Erythroblast (primary cell): ENCODE measurements at regions not wholly inside any gene's neighbourhood (a gene's known extent, or its start where the extent isn't known, plus 50 kb on each side); places are given as distances from the start of the nearest gene placed in this dataset.
"Not testable (repeated sequence)": the region's sequence is repeated elsewhere in the genome, so short reads cannot be mapped to it uniquely, and the experiment has no call there.

Experiments used
- DNase-seq, 2 experiments: peaks; one replicate each; lab custom pipeline; 2025; lab: John Stamatoyannopoulos, UW
- GATA1 ChIP-seq: IDR thresholded peaks from 2 replicates; pipeline ENCODE4 v1.6.1; 2011; ENCODE audit warnings: low read depth, mild to moderate bottlenecking, control low read depth, low read length, moderate library complexity
- POLR2A ChIP-seq: IDR thresholded peaks from 2 replicates; pipeline ENCODE4 v1.6.1; 2011; ENCODE audit warnings: mild to moderate bottlenecking, low read length

DNA sequence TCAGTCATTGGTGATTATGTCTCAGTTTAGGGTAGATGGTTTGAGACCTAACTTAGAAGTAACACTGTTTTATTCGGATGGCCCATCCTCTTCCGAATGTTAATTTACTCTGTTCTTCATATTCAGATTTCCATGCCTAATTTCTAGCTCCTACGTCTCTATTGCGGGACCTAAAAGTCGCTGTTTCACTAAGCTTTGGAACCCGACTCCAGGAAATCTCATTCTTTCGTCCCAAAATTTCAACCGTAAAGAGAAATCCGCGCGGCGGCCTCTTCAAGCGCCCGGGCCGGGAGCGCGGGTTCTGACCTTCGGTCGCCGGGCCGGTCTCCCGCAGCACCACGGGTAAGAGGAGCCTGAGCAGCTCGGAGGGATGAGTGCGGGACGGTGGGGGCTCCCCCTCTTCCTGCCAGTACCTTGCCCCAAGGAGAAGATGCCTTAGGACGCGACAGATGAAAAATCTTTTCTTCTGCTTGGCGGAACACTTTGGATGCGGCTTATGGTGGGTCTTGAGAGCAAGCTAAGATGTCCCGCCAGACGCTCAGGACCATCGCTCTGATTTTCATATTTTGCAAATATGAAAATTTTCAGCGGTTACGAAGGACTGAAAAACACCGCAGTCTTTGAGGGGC lies 128.7 kb downstream of the PPIAL4G start:
- no peak for DNase-seq
- TF ChIP-seq POLR2A (no peak), GATA1 (no peak)

DNA sequence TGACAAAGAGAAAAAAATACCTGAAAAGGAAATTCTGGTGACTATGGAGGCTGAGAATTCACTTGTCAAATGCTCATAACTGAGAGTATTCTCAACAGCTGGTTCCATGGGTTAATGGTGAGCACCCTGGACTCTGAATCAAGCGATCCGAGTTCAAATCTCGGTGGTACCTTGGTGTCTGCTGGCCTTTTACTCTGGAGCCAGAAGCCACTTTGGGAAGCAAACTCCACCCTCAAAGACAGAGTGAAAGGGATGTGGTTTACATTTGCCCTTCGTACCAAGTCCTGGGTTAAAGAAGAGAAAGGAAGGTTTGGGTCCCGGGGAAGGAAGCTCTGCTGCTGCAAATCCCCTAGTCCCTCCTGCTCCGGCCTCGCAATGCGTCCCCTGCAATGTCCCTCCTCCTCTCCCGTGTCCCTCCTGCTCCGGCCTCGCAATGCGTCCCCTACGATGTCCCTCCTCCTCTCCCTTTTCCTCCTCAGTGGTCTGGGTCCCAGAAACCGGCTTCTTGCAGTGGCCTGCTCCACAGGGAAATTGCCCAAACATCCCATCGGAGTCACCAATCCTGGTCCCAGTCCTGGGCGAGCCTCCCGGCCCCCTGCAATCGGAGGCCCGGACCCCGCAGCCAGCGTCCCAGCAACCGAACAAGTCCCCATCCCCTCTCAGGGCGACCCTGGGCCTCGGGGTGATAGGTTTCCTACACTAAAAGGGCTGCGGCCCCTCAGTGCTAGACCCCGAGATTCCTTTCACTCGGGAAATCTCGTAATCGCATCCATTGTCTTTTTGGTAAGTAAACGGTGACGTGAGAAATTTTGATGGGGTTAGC lies 129.4 kb downstream of the PPIAL4G start:
- no peak for TF ChIP-seq POLR2A
- TF ChIP-seq GATA1: no peak
- no peak for DNase-seq

GRCh38 chr1:148352470-148353053 lies 130.5 kb downstream of the PPIAL4G start:
- TF ChIP-seq GATA1 (no peak), POLR2A (no peak)

DNA sequence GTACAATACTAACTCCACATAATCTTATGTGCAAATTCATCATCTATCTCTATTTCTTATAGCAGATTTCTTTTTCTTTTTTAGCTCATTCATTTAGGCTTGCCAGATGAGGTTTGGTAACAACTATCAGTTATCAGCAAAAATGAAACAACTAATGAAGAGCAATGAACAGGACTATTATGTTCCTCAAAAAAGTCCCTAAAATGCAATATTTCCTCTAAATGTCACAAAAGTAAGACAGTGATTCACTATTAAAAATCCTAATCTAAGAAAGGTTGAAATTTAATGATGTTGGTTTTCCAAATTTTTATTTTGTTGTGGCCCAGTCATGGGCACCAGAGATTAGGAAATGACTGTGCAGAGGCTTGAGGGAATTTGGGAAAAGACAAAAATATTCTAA lies 135.3 kb downstream of the PPIAL4G start:
- TF ChIP-seq POLR2A (no peak), GATA1 (no peak)
- DNase-seq: no peak

More at GRCh38 chr1:148352470-148353053, 130.5 kb downstream of the PPIAL4G start:
- DNase-seq: no peak

GRCh38 chr1:148345659-148346151 lies 137.4 kb downstream of the PPIAL4G start:
- DNase-seq: peak; percentile 23 to 38

GRCh38 chr1:148344651-148345050 lies 138.5 kb downstream of the PPIAL4G start:
- DNase-seq: not testable (repeated sequence)

DNA sequence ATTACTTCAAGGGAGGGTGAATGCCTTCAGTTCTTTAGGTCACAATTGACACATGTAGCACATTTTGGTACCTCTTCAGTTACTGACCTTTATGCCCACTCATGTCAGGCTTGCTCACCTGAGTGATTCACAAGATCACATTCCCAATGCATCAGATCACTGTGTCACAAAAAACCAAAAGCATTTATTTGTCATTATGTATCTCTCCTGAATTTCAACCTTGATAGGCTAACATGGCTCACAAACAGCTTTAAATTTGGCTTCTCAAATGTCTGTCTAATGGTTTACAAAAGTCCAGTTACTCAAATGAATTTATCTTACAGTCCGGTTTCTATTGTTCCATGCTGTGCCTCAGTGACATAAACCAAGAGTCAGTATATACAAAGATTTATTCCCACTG lies 141.4 kb downstream of the PPIAL4G start:
- not testable (repeated sequence) for DNase-seq

DNA sequence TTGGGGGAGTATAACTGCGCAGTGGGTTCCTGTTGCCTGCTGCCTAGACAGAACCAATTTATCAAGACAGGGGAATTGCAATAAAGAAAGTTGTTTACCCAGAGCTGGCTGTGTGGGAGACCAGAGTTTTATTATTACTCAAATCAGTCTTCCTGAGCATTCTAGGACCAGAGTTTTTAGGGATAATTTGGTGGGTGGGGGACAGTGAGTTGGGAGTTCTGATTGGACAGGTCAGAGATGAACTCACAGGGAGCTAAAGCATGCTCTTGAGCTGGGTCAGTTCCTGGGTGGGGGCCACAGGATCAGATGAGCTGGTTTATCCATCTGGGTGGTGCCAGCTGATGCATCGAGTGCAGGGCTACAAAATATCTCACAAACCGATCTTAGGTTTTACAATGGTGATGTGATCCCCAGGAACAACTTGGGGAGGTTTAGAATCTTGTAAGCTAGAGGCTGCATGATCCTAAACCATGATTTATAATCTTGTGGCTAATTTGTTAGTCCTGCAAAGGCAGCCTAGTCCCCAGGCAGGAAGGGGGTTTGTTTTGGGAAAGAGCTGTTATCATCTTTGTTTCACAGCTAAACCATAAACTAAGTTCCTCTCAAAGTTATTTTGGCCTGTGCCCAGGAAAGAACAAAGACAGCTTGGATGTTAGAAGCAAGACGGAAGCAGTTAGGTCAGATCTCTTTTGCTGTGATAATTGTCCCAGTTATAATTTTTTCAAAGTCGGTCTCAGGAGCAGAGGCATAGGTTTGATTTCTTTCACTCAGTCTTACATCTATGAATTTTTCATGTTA lies 146.8 kb downstream of the PPIAL4G start:
- not testable (repeated sequence) for DNase-seq

DNA sequence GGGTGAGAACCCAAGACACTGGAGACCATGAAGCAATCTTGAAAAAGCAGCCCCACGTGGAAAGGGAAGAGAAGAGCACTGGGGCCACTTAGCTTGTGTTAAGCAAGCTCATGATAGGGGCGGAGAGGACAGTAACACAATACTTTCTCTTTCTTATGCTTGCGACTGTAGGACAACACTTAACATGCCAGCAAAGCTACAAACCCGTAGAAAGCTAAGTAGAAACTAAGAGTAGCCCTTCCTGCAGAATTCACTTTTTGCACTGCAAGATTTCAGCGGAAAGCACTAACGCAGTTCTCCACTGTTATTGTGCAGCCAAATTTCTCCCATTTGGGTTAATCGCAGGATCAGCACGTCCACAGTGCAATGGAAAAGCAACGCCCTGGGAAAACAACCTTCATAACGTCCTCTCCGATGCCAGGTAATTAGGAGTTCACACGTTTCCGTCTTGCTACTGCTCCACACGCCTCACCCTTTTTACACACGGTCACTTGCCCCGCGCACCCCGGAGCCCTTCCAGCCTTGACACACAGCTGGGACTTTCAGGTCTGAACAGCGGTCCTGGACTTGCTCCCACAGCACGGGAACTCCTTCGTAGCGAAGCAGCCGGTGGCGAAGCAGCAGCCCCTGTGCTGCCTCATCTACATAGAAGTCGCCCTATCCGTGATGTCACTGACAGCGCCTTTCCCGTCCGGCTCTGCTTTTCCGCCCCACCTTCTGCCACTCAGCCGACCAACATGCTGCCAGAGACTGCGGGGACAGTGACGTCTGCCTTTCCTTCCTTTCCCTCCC lies 148.6 kb downstream of the PPIAL4G start:
- TF ChIP-seq GATA1 (no peak), POLR2A (peak; percentile 100)
- peak; percentile 87 to 92 for DNase-seq

DNA sequence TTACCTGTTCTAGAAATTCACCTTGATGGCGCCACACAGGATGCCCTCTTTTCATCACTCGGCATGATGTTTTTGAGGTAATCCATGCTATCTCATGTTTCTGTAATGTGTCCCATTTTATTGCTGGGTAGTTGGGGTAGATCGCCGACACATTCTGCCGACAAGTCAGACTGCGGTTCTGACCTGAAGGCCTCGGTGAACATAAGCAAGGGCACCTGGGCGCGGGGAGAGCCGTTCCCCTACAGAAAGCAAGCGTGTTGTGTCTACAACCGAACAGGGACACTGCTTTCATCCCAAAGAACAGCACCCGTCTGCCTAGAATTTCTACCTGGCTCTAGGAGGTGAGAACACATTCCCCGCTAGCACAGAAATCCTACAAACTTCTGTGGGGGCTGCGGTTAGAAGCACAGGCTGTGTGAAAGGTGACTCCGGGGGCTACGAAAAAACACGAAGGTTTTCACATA lies 149.2 kb downstream of the PPIAL4G start:
- DNase-seq: peak; percentile 36 to 37
- TF ChIP-seq GATA1 (no peak), POLR2A (no peak)

DNA sequence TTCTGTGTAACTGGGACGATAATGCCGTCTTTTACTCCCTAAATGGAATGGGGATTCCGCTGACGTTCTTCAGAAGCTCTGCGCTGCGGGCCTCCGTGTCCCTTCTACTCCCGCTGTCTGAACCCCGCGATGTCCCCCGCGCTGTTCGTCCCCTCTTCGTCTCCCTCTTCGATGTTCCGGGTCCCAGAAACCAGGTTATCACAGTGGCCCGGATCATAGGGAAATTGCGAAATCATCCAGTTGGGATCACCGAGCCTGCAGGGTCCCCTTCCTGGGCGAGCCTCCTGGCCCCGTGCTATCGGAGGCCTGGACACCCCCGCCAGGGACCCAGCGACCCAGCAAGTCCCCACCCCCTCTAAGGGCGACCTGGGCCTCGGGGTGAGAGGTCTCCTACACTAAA lies 154.2 kb downstream of the PPIAL4G start:
- DNase-seq: no peak
- no peak for TF ChIP-seq POLR2A
- no peak for TF ChIP-seq GATA1

DNA sequence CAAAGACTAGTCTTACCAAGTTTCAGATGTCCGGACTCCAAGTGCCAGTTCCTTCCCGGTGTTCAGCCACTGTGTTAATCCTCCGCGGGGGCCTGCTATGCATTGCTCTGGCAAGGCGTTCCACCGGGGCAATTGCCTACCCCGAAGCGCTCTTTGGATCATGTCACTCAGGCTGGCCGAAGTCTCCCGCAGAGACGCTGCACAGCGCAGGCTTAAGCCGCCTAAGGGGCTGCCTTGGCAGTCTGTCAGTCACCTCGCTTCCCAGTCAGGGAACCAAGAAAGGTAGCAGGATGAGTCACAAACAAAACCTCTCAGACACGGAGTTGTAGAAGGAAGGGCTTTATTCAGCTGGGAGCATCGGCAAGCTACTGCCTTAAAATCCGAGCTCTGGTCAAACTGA lies 158.1 kb downstream of the PPIAL4G start:
- not testable (repeated sequence) for DNase-seq

- DNase-seq: not testable (repeated sequence)
Observed at GRCh38 chr1:148324465-148324864, 158.6 kb downstream of the PPIAL4G start.

- DNase-seq: not testable (repeated sequence)
Observed at GRCh38 chr1:148320079-148320478, 163.0 kb downstream of the PPIAL4G start.
